ENCODE measurements at regions not wholly inside any gene's neighbourhood (a gene's known extent, or its start where the extent isn't known, plus 50 kb on each side); places are given as distances from the start of the nearest gene placed in this dataset.

DNA sequence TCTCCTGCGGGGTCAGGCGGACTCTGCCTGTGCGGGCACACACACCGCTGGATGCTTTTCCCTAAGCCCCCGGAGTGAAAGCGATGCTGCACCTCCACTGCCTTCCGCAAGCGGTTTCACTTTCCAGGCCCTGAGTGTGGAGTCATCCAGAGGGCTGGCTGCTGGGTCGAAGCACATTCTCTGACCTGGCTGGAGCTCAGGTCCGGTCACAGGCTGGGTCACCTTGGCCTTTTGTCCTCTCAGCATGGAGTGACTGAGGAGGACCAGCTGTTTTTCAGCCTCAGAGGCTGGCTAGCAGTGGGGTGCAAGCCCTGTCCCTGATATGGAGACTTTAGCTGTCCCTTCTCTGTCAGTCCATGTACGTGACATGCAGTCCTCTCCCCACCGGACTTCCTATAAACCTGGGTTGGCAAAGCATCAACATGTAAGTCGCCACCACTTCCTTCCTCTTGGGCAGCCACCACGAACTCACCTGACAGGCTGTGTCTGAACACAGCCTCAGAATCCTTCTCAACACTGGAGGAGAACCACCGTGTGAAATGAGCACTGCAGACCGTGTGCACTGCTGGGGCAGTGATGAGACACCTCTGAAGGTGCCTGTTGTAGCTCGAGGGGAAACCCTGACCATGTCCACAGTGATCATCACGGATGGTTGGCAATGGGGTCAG is 51.3 kb downstream of the GADD45G start:
- TF ChIP-seq EGR1 (IDR thresholded peaks at IDR 0.05): no peak
- no peak for TF ChIP-seq RAD21 (IDR thresholded peaks at IDR 0.05; ENCODE audit: low read depth)
- no peak for TF ChIP-seq TAF1 (IDR thresholded peaks at IDR 0.05; ENCODE audit: low read depth)
- TF ChIP-seq USF1 (IDR thresholded peaks at IDR 0.05): no peak
- no peak for TF ChIP-seq FOXM1 (IDR thresholded peaks at IDR 0.05; ENCODE audit: borderline replicate concordance, low read depth)
- TF ChIP-seq YY1 (IDR thresholded peaks at IDR 0.05; ENCODE audit: low read depth): no peak
- no peak for TF ChIP-seq REST (IDR thresholded peaks at IDR 0.05; ENCODE audit: low read depth)
- TF ChIP-seq ZBTB7A (IDR thresholded peaks at IDR 0.05; ENCODE audit: low read depth): no peak
- TF ChIP-seq CEBPB (IDR thresholded peaks at IDR 0.05): no peak
- TF ChIP-seq TEAD4 (IDR thresholded peaks at IDR 0.05): no peak
- no peak for TF ChIP-seq NFIC (IDR thresholded peaks at IDR 0.05)
- no peak for TF ChIP-seq TCF12 (IDR thresholded peaks at IDR 0.05; ENCODE audit: low read depth)
- TF ChIP-seq EP300 (IDR thresholded peaks at IDR 0.05; ENCODE audit: borderline replicate concordance): no peak
- TF ChIP-seq, protein P1, sequence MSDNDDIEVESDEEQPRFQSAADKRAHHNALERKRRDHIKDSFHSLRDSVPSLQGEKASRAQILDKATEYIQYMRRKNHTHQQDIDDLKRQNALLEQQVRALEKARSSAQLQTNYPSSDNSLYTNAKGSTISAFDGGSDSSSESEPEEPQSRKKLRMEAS (IDR thresholded peaks at IDR 0.05): no peak
- TF ChIP-seq CREB1 (IDR thresholded peaks at IDR 0.05; ENCODE audit: low read depth): no peak

- no peak for TF ChIP-seq EGR1 (IDR thresholded peaks at IDR 0.05)
- no peak for TF ChIP-seq USF1 (IDR thresholded peaks at IDR 0.05)
- TF ChIP-seq EP300 (IDR thresholded peaks at IDR 0.05; ENCODE audit: borderline replicate concordance): no peak
- TF ChIP-seq TEAD4 (IDR thresholded peaks at IDR 0.05): no peak; the same call in 1 of the 2 replicates
- no peak for TF ChIP-seq FOXM1 (IDR thresholded peaks at IDR 0.05; ENCODE audit: borderline replicate concordance, low read depth)
- TF ChIP-seq TCF12 (IDR thresholded peaks at IDR 0.05; ENCODE audit: low read depth): no peak
- TF ChIP-seq YY1 (IDR thresholded peaks at IDR 0.05; ENCODE audit: low read depth): no peak
- no peak for TF ChIP-seq RAD21 (IDR thresholded peaks at IDR 0.05; ENCODE audit: low read depth)
- TF ChIP-seq NFIC (IDR thresholded peaks at IDR 0.05): no peak
- TF ChIP-seq CEBPB (IDR thresholded peaks at IDR 0.05): no peak
- TF ChIP-seq TAF1 (IDR thresholded peaks at IDR 0.05; ENCODE audit: low read depth): no peak
- TF ChIP-seq ZBTB7A (IDR thresholded peaks at IDR 0.05; ENCODE audit: low read depth): no peak
- no peak for TF ChIP-seq CREB1 (IDR thresholded peaks at IDR 0.05; ENCODE audit: low read depth)
These were observed 52.5 kb downstream of the GADD45G start for GRCh38 chr9:89657295-89657694.

DNA sequence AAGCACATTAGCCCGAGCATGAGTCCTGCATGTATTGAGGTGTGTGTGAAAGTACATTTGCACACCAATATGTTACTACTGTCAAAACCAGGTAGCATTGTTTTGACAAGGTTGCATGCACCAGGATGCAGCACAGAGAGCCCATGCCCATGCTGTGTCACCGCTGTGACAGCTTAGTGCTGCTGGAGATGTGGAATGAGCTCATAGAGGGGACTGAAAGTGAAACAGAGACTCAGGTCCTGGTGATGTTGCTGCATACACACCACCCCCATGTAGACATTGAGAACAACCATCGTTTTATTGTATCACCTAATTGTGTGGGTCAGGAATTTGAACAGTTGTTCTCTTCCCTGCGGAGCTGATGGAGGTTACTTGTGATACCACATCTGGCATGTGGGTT is 53.0 kb downstream of the GADD45G start:
- no peak for TF ChIP-seq TCF12 (IDR thresholded peaks at IDR 0.05; ENCODE audit: low read depth)
- no peak for TF ChIP-seq NFIC (IDR thresholded peaks at IDR 0.05)
- no peak for TF ChIP-seq FOXM1 (IDR thresholded peaks at IDR 0.05; ENCODE audit: borderline replicate concordance, low read depth)
- TF ChIP-seq EP300 (IDR thresholded peaks at IDR 0.05; ENCODE audit: borderline replicate concordance): no peak
- TF ChIP-seq CREB1 (IDR thresholded peaks at IDR 0.05; ENCODE audit: low read depth): no peak
- no peak for TF ChIP-seq RAD21 (IDR thresholded peaks at IDR 0.05; ENCODE audit: low read depth)
- TF ChIP-seq, protein P1 (IDR thresholded peaks at IDR 0.05): no peak
- no peak for TF ChIP-seq EGR1 (IDR thresholded peaks at IDR 0.05)
- TF ChIP-seq TEAD4 (IDR thresholded peaks at IDR 0.05): no peak
- no peak for TF ChIP-seq TAF1 (IDR thresholded peaks at IDR 0.05; ENCODE audit: low read depth)
- TF ChIP-seq CEBPB (IDR thresholded peaks at IDR 0.05): no peak
- no peak for TF ChIP-seq YY1 (IDR thresholded peaks at IDR 0.05; ENCODE audit: low read depth)
- TF ChIP-seq ZBTB7A (IDR thresholded peaks at IDR 0.05; ENCODE audit: low read depth): no peak
- TF ChIP-seq USF1 (IDR thresholded peaks at IDR 0.05): no peak

DNA sequence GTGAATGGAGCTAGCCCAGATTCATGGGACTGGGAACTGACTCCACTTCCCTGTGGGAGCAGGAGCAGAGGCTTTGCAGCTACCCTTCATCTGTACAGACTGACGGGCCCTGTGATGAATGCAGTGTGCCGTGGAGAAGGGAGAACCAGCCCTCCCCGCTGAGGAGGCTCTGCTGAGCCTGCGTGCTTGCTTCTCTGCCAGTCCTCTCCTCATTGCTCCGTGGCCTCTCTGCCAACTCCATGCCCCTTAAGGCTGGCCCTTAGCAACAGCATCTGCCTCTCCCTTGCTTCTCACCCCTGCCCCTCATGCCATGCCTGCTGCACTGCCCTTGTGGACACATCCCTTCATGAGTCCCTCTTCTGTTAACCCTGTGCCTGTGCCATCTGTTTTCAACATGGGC is 53.6 kb downstream of the GADD45G start:
- TF ChIP-seq RAD21 (IDR thresholded peaks at IDR 0.05; ENCODE audit: low read depth) (no peak), CREB1 (IDR thresholded peaks at IDR 0.05; ENCODE audit: low read depth) (no peak), TEAD4 (IDR thresholded peaks at IDR 0.05) (no peak), TAF1 (IDR thresholded peaks at IDR 0.05; ENCODE audit: low read depth) (no peak), USF1 (IDR thresholded peaks at IDR 0.05) (no peak), CEBPB (IDR thresholded peaks at IDR 0.05) (no peak), YY1 (IDR thresholded peaks at IDR 0.05; ENCODE audit: low read depth) (no peak), ZBTB7A (IDR thresholded peaks at IDR 0.05; ENCODE audit: low read depth) (no peak), REST (IDR thresholded peaks at IDR 0.05; ENCODE audit: low read depth) (no peak), FOXM1 (IDR thresholded peaks at IDR 0.05; ENCODE audit: borderline replicate concordance, low read depth) (no peak), EGR1 (IDR thresholded peaks at IDR 0.05) (no peak), EP300 (IDR thresholded peaks at IDR 0.05; ENCODE audit: borderline replicate concordance) (no peak), TCF12 (IDR thresholded peaks at IDR 0.05; ENCODE audit: low read depth) (no peak)
- TF ChIP-seq, protein P1 (IDR thresholded peaks at IDR 0.05): no peak
